Cardiac fibroblast (primary cell): ENCODE measurements at regions not wholly inside any gene's neighbourhood (a gene's known extent, or its start where the extent isn't known, plus 50 kb on each side); places are given as distances from the start of the nearest gene placed in this dataset.

Source experiments
- DNase-seq, 2 donors: peaks; one replicate each; pipeline versions ENCODE4 v3.0.0 to v3.0.0-alpha.2; 2010; ENCODE audit warnings: low read depth in 2 of 2
- H3K4me3 ChIP-seq, 2 donors: replicated peaks in 1 of 2; 1 replicate in 1 of 2; 2 replicates in 1 of 2; pipeline ENCODE4 v1.5.1; 2011; ENCODE audit warnings: low read depth in 2 of 2, low read length in 2 of 2, mild to moderate bottlenecking in 2 of 2, moderate library complexity in 1 of 2
- CTCF ChIP-seq: IDR thresholded peaks from one replicate; pipeline ENCODE4 v1.5.1; 2011; ENCODE audit warnings: low read depth, mild to moderate bottlenecking, low read length, inconsistent platforms

GRCh38 chr11:112403432-112403831, 142.8 kb upstream of the PLET1 start:
- TF ChIP-seq CTCF: no peak
- DNase-seq: no peak
- no peak overlapping the region for H3K4me3 ChIP-seq

- no peak for DNase-seq
- no peak for TF ChIP-seq CTCF
Observed at GRCh38 chr11:112404112-112404511, 143.5 kb upstream of the PLET1 start.

GRCh38 chr11:112408517-112408916, 147.9 kb upstream of the PLET1 start:
- TF ChIP-seq CTCF: no peak
- DNase-seq: no peak
- H3K4me3 ChIP-seq: no peak overlapping the region

More at GRCh38 chr11:112404112-112404511, 143.5 kb upstream of the PLET1 start:
- H3K4me3 ChIP-seq: no peak overlapping the region

GRCh38 chr11:112410325-112410724, 149.7 kb upstream of the PLET1 start:
- no peak for TF ChIP-seq CTCF
- H3K4me3 ChIP-seq: no peak overlapping the region
- no peak for DNase-seq

- no peak overlapping the region for H3K4me3 ChIP-seq
- DNase-seq: no peak
- TF ChIP-seq CTCF: no peak
Observed at GRCh38 chr11:112412383-112412782, 151.7 kb upstream of the PLET1 start.

- no peak for DNase-seq
- no peak overlapping the region for H3K4me3 ChIP-seq
- TF ChIP-seq CTCF: no peak
Observed at GRCh38 chr11:112417339-112417738, 156.7 kb upstream of the PLET1 start.

GRCh38 chr11:112418438-112418837, 157.8 kb upstream of the PLET1 start:
- no peak for DNase-seq
- no peak overlapping the region for H3K4me3 ChIP-seq
- no peak for TF ChIP-seq CTCF
